ENCODE measurements at regions not wholly inside any gene's neighbourhood (a gene's known extent, or its start where the extent isn't known, plus 50 kb on each side); places are given as distances from the start of the nearest gene placed in this dataset.

DNA sequence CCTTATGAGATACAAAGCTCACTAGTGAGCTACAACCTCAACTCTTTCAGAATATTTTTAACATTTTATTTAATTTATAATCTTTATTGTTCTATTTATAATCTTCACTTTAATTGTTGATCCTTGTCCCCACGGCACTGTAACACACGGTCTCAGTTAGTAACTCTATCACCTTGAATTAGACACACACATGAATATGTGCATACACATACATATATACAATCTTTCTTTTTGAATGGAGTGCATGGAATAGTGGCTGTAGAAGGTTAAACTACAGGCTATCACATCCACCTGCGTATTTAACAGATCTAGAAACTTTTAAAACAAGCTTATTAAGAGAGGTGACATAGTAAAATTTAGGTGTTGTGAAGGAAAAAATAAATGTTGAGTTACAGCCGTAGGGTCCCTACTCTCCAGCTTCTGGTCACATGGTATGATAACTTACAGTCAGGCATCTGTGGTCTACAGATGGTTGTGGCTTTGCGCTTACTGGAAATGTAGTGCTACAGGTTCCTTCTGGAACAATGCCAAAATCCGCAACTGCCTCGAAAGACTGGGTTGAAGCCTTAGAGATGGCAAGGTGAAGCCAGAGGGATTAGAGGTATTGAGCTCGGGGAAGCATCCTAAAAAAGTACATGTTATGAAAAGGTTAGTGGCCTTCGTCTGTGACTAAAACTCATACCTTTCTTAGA is 1324.1 kb upstream of the SLC39A10 start:
- Histone ChIP-seq H3K4me1 (ENCODE audit: insufficient read depth, low read length, poor library complexity, severe bottlenecking) (no peaks in the 10 kb centered on the region), H3K4me2 (ENCODE audit: low read depth, low read length, poor library complexity, severe bottlenecking) (no peak overlapping the region), H3K9me3 (ENCODE audit: insufficient read depth, low read depth, low read length) (no peaks in the 10 kb centered on the region), H4K20me1 (ENCODE audit: insufficient read depth, low read length, poor library complexity, severe bottlenecking) (no peaks in the 10 kb centered on the region), H3K9ac (ENCODE audit: low read depth, low read length, poor library complexity, severe bottlenecking) (no peak overlapping the region), H2AFZ (ENCODE audit: low read length) (no peak overlapping the region), H3K4me3 (ENCODE audit: low read length, poor library complexity, severe bottlenecking) (no peak overlapping the region), H3F3A (ENCODE audit: low read depth) (no peaks in the 10 kb centered on the region), H3K36me3 (ENCODE audit: insufficient read depth, low read length) (no peaks in the 10 kb centered on the region), H3K79me2 (ENCODE audit: insufficient read depth, low read length) (no peaks in the 10 kb centered on the region), H3K27me3 (ENCODE audit: insufficient read depth, low read length, poor library complexity, severe bottlenecking) (no peaks in the 10 kb centered on the region), H3K9me2 (replicated peaks; ENCODE audit: low read depth, low read length) (no peaks in the 10 kb centered on the region)
- TF ChIP-seq, protein P1, sequence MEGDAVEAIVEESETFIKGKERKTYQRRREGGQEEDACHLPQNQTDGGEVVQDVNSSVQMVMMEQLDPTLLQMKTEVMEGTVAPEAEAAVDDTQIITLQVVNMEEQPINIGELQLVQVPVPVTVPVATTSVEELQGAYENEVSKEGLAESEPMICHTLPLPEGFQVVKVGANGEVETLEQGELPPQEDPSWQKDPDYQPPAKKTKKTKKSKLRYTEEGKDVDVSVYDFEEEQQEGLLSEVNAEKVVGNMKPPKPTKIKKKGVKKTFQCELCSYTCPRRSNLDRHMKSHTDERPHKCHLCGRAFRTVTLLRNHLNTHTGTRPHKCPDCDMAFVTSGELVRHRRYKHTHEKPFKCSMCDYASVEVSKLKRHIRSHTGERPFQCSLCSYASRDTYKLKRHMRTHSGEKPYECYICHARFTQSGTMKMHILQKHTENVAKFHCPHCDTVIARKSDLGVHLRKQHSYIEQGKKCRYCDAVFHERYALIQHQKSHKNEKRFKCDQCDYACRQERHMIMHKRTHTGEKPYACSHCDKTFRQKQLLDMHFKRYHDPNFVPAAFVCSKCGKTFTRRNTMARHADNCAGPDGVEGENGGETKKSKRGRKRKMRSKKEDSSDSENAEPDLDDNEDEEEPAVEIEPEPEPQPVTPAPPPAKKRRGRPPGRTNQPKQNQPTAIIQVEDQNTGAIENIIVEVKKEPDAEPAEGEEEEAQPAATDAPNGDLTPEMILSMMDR (conservative IDR thresholded peaks at IDR 0.05; ENCODE audit: low read length): no peak
- no peak for TF ChIP-seq EZH2phosphoT487 (IDR thresholded peaks at IDR 0.05; ENCODE audit: borderline replicate concordance)

DNA sequence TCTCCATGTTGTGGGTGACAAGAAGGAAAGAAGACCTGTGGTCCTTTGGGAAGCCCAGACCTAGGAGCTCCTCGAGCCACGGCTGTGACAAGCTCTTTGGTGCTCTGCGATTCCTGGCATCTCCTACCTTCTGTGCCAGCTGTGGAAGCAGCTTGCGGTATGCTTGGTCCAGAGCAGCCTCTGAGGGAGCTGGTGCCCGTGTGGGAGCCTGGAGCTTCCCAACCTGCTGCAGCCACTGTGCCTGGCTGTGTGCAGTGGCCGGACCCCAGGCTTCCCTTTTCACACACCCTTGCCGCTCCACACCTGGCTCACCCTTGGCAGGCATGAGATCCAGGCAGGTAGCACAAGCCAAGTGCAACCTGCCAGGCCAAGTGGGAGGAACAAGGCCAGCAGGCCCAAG is 1328.6 kb upstream of the SLC39A10 start:
- TF ChIP-seq, protein P1 (conservative IDR thresholded peaks at IDR 0.05; ENCODE audit: low read length): no peak
- TF ChIP-seq EZH2phosphoT487 (IDR thresholded peaks at IDR 0.05; ENCODE audit: borderline replicate concordance): no peak

DNA sequence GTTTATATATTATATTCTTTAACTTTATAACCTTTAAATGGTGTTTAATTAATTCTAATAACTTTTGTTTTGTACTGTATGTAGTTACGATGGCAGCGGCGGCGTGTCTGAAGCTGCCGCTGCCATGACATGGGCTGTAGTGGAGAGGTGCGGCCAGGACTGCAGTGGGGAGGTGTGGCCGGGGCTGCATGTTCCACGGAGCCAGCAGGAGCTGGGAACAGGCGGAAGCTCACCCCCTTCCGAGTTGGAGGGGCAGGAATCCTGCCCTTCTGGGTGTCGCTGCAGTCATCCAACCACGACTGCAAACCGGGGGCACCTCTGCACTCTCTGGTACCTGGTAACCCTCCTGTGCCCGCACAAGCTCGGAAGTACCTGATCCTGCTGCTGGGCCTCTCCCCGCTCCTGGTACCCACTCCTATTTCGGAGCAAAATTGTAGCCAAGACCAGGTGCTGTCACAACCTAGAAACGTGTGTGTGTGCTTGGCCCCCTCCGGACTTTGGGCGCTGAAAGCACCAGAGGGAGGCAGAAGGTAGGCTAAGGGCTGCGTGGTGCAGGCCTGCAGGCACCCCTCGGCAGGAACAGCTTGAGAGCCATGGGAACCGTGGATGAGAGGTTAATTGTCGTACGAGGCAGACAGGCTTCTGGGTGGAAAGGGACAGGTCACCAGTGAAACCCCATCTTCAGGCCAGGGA is 1329.7 kb upstream of the SLC39A10 start:
- H3K27me3 ChIP-seq (ENCODE audit: insufficient read depth, low read length, poor library complexity, severe bottlenecking): no peaks in the 10 kb centered on the region
- no peak overlapping the region for H3K4me2 ChIP-seq (ENCODE audit: low read depth, low read length, poor library complexity, severe bottlenecking)
- no peaks in the 10 kb centered on the region for H3K4me1 ChIP-seq (ENCODE audit: insufficient read depth, low read length, poor library complexity, severe bottlenecking)
- no peaks in the 10 kb centered on the region for H3K36me3 ChIP-seq (ENCODE audit: insufficient read depth, low read length)
- no peak overlapping the region for H3K9ac ChIP-seq (ENCODE audit: low read depth, low read length, poor library complexity, severe bottlenecking)
- H3K9me2 ChIP-seq (replicated peaks; ENCODE audit: low read depth, low read length): no peaks in the 10 kb centered on the region
- no peaks in the 10 kb centered on the region for H3F3A ChIP-seq (ENCODE audit: low read depth)
- no peaks in the 10 kb centered on the region for H3K79me2 ChIP-seq (ENCODE audit: insufficient read depth, low read length)
- H3K4me3 ChIP-seq (ENCODE audit: low read length, poor library complexity, severe bottlenecking): no peak overlapping the region
- no peaks in the 10 kb centered on the region for H4K20me1 ChIP-seq (ENCODE audit: insufficient read depth, low read length, poor library complexity, severe bottlenecking)
- H3K9me3 ChIP-seq (ENCODE audit: insufficient read depth, low read depth, low read length): no peaks in the 10 kb centered on the region
- TF ChIP-seq, protein P1 (conservative IDR thresholded peaks at IDR 0.05; ENCODE audit: low read length): no peak
- no peak for TF ChIP-seq EZH2phosphoT487 (IDR thresholded peaks at IDR 0.05; ENCODE audit: borderline replicate concordance)
- H2AFZ ChIP-seq (ENCODE audit: low read length): no peak overlapping the region

More for the DNA sequence above, 1328.6 kb upstream of the SLC39A10 start:
- Histone ChIP-seq H3K9me2 (replicated peaks; ENCODE audit: low read depth, low read length) (no peaks in the 10 kb centered on the region), H2AFZ (ENCODE audit: low read length) (no peak overlapping the region), H3K36me3 (ENCODE audit: insufficient read depth, low read length) (no peaks in the 10 kb centered on the region), H3K4me2 (ENCODE audit: low read depth, low read length, poor library complexity, severe bottlenecking) (no peak overlapping the region), H3K79me2 (ENCODE audit: insufficient read depth, low read length) (no peaks in the 10 kb centered on the region), H3K9me3 (ENCODE audit: insufficient read depth, low read depth, low read length) (no peaks in the 10 kb centered on the region), H3K27me3 (ENCODE audit: insufficient read depth, low read length, poor library complexity, severe bottlenecking) (no peaks in the 10 kb centered on the region), H3K4me3 (ENCODE audit: low read length, poor library complexity, severe bottlenecking) (no peak overlapping the region), H3K4me1 (ENCODE audit: insufficient read depth, low read length, poor library complexity, severe bottlenecking) (no peaks in the 10 kb centered on the region), H3K9ac (ENCODE audit: low read depth, low read length, poor library complexity, severe bottlenecking) (no peak overlapping the region), H3F3A (ENCODE audit: low read depth) (no peaks in the 10 kb centered on the region), H4K20me1 (ENCODE audit: insufficient read depth, low read length, poor library complexity, severe bottlenecking) (no peaks in the 10 kb centered on the region)
